ENCODE measurements at regions not wholly inside any gene's neighbourhood (a gene's known extent, or its start where the extent isn't known, plus 50 kb on each side); places are given as distances from the start of the nearest gene placed in this dataset.

- TF ChIP-seq CTCF (IDR thresholded peaks at IDR 0.05; ENCODE audit: insufficient read depth, low read depth, low read length) (no peak), EZH2 (IDR thresholded peaks at IDR 0.05; ENCODE audit: insufficient read depth, low read length) (no peak)
Observed at GRCh38 chr11:70906101-70906500, 346.3 kb downstream of the SHANK2 start.
